ENCODE measurements at regions not wholly inside any gene's neighbourhood (a gene's known extent, or its start where the extent isn't known, plus 50 kb on each side); places are given as distances from the start of the nearest gene placed in this dataset.
"Not testable (repeated sequence)": the region's sequence is repeated elsewhere in the genome, so short reads cannot be mapped to it uniquely, and the experiment has no call there.

- H3K4me3 ChIP-seq (ENCODE audit: low read depth, low read length): no peak overlapping the region
- no peak for TF ChIP-seq CTCF (conservative IDR thresholded peaks at IDR 0.05; ENCODE audit: low read depth, low read length)
- DNase-seq (ENCODE audit: low read depth): no peak
Observed at GRCh38 chr3:159502986-159503385, 485.6 kb upstream of the IL12A start.

DNA sequence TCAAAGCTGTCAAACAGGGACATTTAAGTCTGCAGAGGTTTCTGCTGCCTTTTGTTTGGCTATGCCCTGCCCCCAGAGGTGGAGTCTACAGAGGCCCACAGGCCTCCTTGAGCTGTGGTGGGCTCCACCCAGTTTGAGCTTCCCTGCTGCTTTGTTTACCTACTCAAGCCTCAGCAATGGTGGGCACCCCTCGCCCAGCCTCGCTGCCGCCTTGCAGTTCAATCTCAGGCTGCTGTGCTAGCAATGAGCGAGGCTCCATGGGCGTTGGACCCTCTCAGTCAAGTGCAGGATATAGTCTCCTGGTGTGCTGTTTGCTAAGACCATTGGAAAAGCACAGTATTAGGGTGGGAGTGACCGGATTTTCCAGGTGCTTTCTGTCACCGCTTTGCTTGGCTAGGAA, 477.6 kb upstream of the IL12A start:
- H3K4me3 ChIP-seq (ENCODE audit: low read depth, low read length); DNase-seq (ENCODE audit: low read depth): not testable (repeated sequence)

- no peak for DNase-seq (ENCODE audit: low read depth)
- no peak overlapping the region for H3K4me3 ChIP-seq (ENCODE audit: low read depth, low read length)
- TF ChIP-seq CTCF (conservative IDR thresholded peaks at IDR 0.05; ENCODE audit: low read depth, low read length): no peak
Observed at GRCh38 chr3:159513444-159513843, 475.2 kb upstream of the IL12A start.

GRCh38 chr3:159513867-159514380, 474.7 kb upstream of the IL12A start:
- no peak overlapping the region for H3K4me3 ChIP-seq (ENCODE audit: low read depth, low read length)
- no peak for TF ChIP-seq CTCF (conservative IDR thresholded peaks at IDR 0.05; ENCODE audit: low read depth, low read length)

GRCh38 chr3:159517105-159517504, 471.5 kb upstream of the IL12A start:
- DNase-seq (ENCODE audit: low read depth): no peak
- TF ChIP-seq CTCF (conservative IDR thresholded peaks at IDR 0.05; ENCODE audit: low read depth, low read length): no peak
- no peak overlapping the region for H3K4me3 ChIP-seq (ENCODE audit: low read depth, low read length)

More at GRCh38 chr3:159513867-159514380, 474.7 kb upstream of the IL12A start:
- DNase-seq (ENCODE audit: low read depth): no peak

- TF ChIP-seq CTCF (conservative IDR thresholded peaks at IDR 0.05; ENCODE audit: low read depth, low read length): no peak
- DNase-seq (ENCODE audit: low read depth): no peak
- H3K4me3 ChIP-seq (ENCODE audit: low read depth, low read length): no peak overlapping the region
Observed at GRCh38 chr3:159520638-159521037, 468.0 kb upstream of the IL12A start.

DNA sequence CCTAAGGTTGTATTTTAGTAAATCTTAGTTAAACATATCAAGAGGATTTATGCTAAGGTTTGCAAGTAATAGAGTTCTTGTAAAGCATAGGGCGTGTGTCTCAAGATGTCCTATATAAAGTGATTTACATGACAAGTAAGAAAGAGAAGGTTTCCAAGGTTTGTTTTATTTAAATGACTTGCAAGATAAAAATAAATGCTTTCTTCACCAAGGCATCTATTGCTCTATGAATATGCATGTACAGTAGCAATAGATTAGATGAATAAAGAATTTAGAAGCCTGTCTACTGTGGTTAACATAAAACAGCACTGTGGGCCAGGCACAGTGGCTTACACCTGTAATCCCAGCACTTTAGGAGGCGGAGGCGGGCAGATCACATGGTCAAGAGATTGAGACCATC, 466.4 kb upstream of the IL12A start:
- no peak for DNase-seq (ENCODE audit: low read depth)
- no peak for TF ChIP-seq CTCF (conservative IDR thresholded peaks at IDR 0.05; ENCODE audit: low read depth, low read length)
- H3K4me3 ChIP-seq (ENCODE audit: low read depth, low read length): no peak overlapping the region
